ENCODE measurements at regions not wholly inside any gene's neighbourhood (a gene's known extent, or its start where the extent isn't known, plus 50 kb on each side); places are given as distances from the start of the nearest gene placed in this dataset.

- Histone ChIP-seq H3K27ac (no peak overlapping the region), H3K9me3 (no peaks in the 10 kb centered on the region), H3K27me3 (no peaks in the 10 kb centered on the region), H3K36me3 (no peaks in the 10 kb centered on the region), H3K4me1 (peaks cover 0 to 15% (median 5%) of the 10 kb centered on the region in 12 donors), H3K4me3 (no peak overlapping the region)
- intact Hi-C loops (cut with DNase I): no loop called here
- no peak for ATAC-seq
- WGBS, 4 donors: 56 to 76% (median 63%) methylated on average over 1 of the region's 1 CpG
- no peak for DNase-seq
- TF ChIP-seq POLR2A (IDR thresholded peaks at IDR 0.05) (no peak), CTCF (IDR thresholded peaks at IDR 0.05) (no peak)
These were observed 492.0 kb upstream of the JAG1 start for GRCh38 chr20:11165789-11166188.

GRCh38 chr20:11166712-11167111 is 492.9 kb upstream of the JAG1 start:
- H3K9me3 ChIP-seq: no peaks in the 10 kb centered on the region
- intact Hi-C loops (cut with DNase I): no loop called here
- TF ChIP-seq POLR2A (IDR thresholded peaks at IDR 0.05): no peak
- no peak for TF ChIP-seq CTCF (IDR thresholded peaks at IDR 0.05)

GRCh38 chr20:11168026-11168425 is 494.2 kb upstream of the JAG1 start:
- no peak for ATAC-seq
- no peak for DNase-seq
- intact Hi-C loops (cut with DNase I): no loop called here

More at GRCh38 chr20:11166712-11167111, 492.9 kb upstream of the JAG1 start:
- no peak for ATAC-seq
- Histone ChIP-seq H3K4me3 (no peak overlapping the region), H3K27ac (no peak overlapping the region), H3K4me1 (peaks cover 0 to 17% (median 5%) of the 10 kb centered on the region in 12 donors), H3K36me3 (no peaks in the 10 kb centered on the region), H3K27me3 (no peaks in the 10 kb centered on the region)
- 55 to 79% (median 62%) methylated on average over 2 of the region's 2 CpGs for WGBS, 4 donors
- no peak for DNase-seq

GRCh38 chr20:11170025-11170424 is 496.2 kb upstream of the JAG1 start:
- H3K4me3 ChIP-seq: no peak overlapping the region
- H3K27ac ChIP-seq: peak overlapping the region in 5 of 12 donors; percentile 3 to 53 (median 25)
- no peak for ATAC-seq

More at GRCh38 chr20:11168026-11168425, 494.2 kb upstream of the JAG1 start:
- H3K9me3 ChIP-seq: no peaks in the 10 kb centered on the region
- H3K36me3 ChIP-seq: no peaks in the 10 kb centered on the region
- no peak overlapping the region for H3K4me3 ChIP-seq
- no peak overlapping the region for H3K27ac ChIP-seq
- H3K27me3 ChIP-seq: no peaks in the 10 kb centered on the region
- no peak for TF ChIP-seq CTCF (IDR thresholded peaks at IDR 0.05)
- no peak for TF ChIP-seq POLR2A (IDR thresholded peaks at IDR 0.05)
- H3K4me1 ChIP-seq: peaks cover 0 to 17% (median 5%) of the 10 kb centered on the region in 12 donors

More at GRCh38 chr20:11170025-11170424, 496.2 kb upstream of the JAG1 start:
- intact Hi-C loops (cut with DNase I): no loop called here
- H3K27me3 ChIP-seq: no peaks in the 10 kb centered on the region
- H3K9me3 ChIP-seq: no peaks in the 10 kb centered on the region
- no peaks in the 10 kb centered on the region for H3K36me3 ChIP-seq
- DNase-seq: no peak
- TF ChIP-seq CTCF (IDR thresholded peaks at IDR 0.05) (no peak), POLR2A (IDR thresholded peaks at IDR 0.05) (no peak)
- H3K4me1 ChIP-seq: peaks cover 0 to 17% (median 5%) of the 10 kb centered on the region in 12 donors
